Stimulated activated effector memory CD8-positive, alpha-beta T cell treated with anti-CD3 and anti-CD28 coated beads, Interleukin-12 subunit alpha, Interleukin-12 subunit beta, amount 100 ng/mL, for 72 hours (primary cell): ENCODE measurements at regions not wholly inside any gene's neighbourhood (a gene's known extent, or its start where the extent isn't known, plus 50 kb on each side); places are given as distances from the start of the nearest gene placed in this dataset.
"Not testable (repeated sequence)": the region's sequence is repeated elsewhere in the genome, so short reads cannot be mapped to it uniquely, and the experiment has no call there.

Source experiments
- ATAC-seq: fragments of 150-1000 bp; cut with Tn5 transposase; 2 replicates; pipeline ENCODE4 v1.10.0; 2021
- DNase-seq, 2 donors: peaks; one replicate each; pipeline ENCODE4 v3.0.0; 2021 to 2022; ENCODE audit warnings: low spot score in 2 of 2
- H3K27ac Mint-ChIP-seq: one replicate; pipeline ENCODE4 v1.8.0; 2022; ENCODE audit warnings: mild to moderate bottlenecking, mixed read lengths
- H3K36me3 Mint-ChIP-seq: one replicate; pipeline ENCODE4 v1.8.0; 2022; ENCODE audit warnings: mild to moderate bottlenecking, mixed read lengths
- H3K4me1 Mint-ChIP-seq: one replicate; pipeline ENCODE4 v1.8.0; 2022; ENCODE audit warnings: mixed read lengths
- H3K4me3 Mint-ChIP-seq: one replicate; pipeline ENCODE4 v1.8.0; 2022; ENCODE audit warnings: mild to moderate bottlenecking, mixed read lengths
- H3K9me3 Mint-ChIP-seq: one replicate; pipeline ENCODE4 v1.8.0; 2022; ENCODE audit warnings: mixed read lengths

DNA sequence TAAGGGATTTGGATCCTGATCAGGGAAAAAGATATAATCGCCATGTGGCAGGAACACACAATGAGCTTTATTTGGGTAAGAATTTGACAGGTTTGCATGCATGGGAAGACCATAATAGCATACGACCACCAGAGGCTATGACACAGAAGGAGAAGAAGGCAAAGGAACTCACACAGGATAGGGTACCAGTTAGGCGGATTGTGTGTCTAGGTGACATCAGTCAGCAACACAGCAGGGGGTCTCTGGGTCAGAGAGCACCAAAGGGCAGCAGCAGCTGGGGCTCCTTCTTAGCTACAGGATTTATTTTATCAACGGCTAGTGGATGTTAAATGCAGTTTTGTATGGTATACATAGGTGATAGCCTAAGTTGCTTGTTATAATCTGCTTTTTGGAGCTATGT is 551.3 kb downstream of the KCNT2 start:
- Mint-ChIP-seq H3K36me3 (no peaks in the 10 kb centered on the region), H3K4me1 (no peaks in the 10 kb centered on the region), H3K9me3 (peaks cover 4% of the 10 kb centered on the region), H3K4me3 (no peak overlapping the region), H3K27ac (no peak overlapping the region)
- ATAC-seq (no peak), DNase-seq (no peak)

DNA sequence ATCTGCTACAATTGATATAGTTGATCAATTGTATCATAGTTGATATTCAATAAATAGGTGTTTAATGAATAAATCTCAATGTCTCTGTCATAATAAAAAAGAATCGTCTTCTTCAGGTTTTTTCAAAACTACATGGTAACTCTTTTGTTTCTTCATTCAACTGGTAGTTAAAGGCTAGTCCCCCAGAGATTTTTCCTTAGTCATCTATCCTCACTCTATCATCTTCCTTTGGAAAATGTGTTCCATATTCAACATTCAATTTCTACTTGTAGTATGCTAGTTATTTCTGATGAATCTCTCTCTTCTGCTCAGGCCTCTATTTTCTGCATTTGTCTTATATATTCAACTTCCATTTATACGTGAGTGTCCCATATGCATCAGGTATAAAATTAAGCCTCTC is 558.8 kb downstream of the KCNT2 start:
- Mint-ChIP-seq H3K9me3 (peaks cover 10% of the 10 kb centered on the region), H3K4me3 (no peak overlapping the region), H3K4me1 (no peaks in the 10 kb centered on the region), H3K36me3 (no peaks in the 10 kb centered on the region), H3K27ac (no peak overlapping the region)
- ATAC-seq, result no peak
- DNase-seq, result no peak

DNA sequence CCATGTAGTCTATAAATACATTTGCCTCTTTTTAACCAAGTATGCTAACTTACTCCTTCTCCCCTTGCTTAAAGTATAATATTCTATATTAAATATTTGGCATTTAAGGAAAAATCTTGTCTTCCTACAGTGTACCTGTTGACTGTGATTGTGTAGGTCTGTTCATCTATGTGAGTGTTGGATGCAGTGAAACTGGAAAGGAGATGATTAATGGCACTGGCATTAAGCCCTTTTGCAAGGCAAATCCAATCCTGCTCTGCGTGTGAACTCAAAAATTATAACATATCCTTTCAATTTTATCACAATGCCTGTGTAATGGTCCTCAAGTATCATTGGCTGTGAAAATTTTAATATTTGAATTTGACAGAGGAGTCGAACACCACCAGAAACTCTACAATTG is 565.0 kb downstream of the KCNT2 start:
- ATAC-seq, result no peak
- Mint-ChIP-seq H3K4me3 (no peak overlapping the region), H3K4me1 (no peaks in the 10 kb centered on the region), H3K27ac (no peak overlapping the region), H3K36me3 (no peaks in the 10 kb centered on the region), H3K9me3 (peaks cover 16% of the 10 kb centered on the region)
- no peak for DNase-seq

DNA sequence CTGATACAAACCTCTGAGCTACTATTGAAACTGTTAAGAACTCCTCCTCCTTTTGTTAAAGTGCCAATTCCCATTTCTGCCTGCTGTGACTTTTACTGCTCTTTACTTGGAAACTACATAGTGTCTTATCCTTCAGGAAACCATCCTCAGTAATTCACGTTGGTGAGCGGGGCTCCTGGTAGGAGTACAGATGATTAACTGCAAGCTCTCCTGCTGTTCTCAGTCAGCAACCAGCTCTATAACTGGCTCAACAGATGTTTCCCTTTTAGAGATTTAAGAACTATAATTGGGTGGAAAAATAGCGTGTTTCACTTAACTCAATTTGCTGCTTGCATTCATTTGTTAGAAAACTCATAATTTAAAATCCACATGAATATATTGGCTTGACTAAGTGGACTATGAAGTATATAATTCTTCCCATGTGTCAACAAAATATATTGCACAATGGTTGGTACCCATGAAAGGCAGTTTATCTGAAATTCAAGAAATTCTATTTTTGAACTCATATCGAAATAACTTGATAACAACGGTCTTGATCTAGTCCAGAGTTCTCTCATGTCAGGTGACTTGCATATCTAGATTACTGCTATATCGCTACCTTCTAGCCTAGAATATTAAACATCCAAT is 574.0 kb downstream of the KCNT2 start:
- ATAC-seq (no peak), DNase-seq (no peak)
- Mint-ChIP-seq H3K27ac (no peak overlapping the region), H3K9me3 (peaks cover 5% of the 10 kb centered on the region), H3K4me3 (no peak overlapping the region), H3K4me1 (no peaks in the 10 kb centered on the region), H3K36me3 (no peaks in the 10 kb centered on the region)

DNA sequence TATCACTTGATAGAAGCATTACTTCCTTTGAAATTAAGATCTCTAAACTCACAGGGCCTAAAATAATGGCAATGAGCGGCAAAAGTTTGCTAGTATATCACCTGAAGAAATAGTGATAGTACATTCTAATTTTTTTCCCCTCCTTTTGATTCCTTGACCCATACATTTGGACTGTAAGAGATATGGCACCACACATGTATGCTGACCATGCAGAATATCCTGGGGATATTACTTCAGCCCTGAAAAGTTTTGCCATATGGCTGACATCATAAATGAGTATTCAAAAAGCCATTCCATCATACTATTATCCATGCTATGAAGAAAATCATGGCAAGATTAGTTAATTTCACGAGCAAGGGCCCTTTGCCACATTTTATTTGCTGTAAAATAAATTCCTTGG is 576.9 kb downstream of the KCNT2 start:
- H3K36me3 Mint-ChIP-seq, DNase-seq, H3K4me3 Mint-ChIP-seq, ATAC-seq, H3K27ac Mint-ChIP-seq, H3K9me3 Mint-ChIP-seq, H3K4me1 Mint-ChIP-seq: not testable (repeated sequence)

DNA sequence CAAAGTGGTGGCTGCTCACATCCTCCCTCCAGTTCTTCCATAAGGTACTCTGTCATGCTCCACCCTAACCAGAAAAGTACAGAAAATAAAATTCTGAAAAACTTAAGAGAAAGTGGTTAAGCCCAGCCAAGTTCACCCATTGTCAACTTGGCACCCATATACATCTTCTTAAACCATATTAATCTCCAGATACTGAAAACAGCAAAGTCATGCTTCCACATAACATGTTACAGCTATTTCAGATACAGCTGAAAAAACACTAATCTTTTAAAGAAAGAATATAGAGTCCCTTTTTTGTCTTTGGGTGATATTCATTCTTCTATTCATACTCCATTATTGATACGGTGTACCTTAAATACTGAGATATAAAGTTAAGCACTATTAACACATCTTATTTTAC is 577.8 kb downstream of the KCNT2 start:
- DNase-seq (no peak), ATAC-seq (no peak)
- no peaks in the 10 kb centered on the region for H3K9me3 Mint-ChIP-seq
- no peaks in the 10 kb centered on the region for H3K4me1 Mint-ChIP-seq
- H3K27ac Mint-ChIP-seq, result no peak overlapping the region
- no peaks in the 10 kb centered on the region for H3K36me3 Mint-ChIP-seq
- no peak overlapping the region for H3K4me3 Mint-ChIP-seq

DNA sequence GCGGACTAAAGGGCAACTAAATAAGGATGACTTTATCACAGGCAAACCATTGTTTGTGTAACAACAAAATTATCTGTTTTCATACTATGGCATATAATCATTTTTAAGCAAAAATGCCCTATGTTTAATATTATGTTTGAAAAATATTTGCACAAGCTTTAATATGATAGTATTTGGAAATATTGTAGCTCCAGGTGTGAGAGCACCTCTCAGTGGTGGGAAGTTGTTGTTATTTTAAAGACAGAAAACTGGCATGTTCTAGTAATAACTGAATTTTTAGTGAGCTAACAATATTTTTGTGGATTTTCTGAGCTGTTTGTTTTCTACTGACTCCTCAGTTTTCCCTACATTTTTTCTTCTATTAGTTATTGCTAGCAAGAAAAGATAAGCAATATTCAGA is 578.8 kb downstream of the KCNT2 start:
- Mint-ChIP-seq H3K4me3 (no peak overlapping the region), H3K9me3 (no peaks in the 10 kb centered on the region), H3K36me3 (no peaks in the 10 kb centered on the region), H3K27ac (no peak overlapping the region), H3K4me1 (no peaks in the 10 kb centered on the region)
- DNase-seq, result no peak
- no peak for ATAC-seq

DNA sequence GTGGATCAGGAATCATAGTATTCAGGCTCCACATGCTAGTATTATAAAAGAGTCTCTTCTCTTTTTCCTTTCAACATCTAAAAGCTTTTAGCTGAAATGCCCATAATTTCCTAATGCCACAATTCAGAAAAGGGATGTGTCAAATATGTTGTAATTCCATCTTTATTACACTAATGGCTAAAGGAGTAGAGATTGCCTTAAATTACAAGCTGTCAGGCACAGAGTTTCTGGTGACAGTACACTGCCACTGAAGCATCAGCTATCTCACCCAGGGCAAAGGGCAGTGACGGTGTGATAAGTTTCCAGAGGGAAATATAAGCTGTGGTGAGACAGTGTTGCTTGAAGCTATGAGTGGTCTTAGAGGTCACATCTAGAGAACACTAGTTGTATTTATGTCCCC is 581.1 kb downstream of the KCNT2 start:
- ATAC-seq (no peak), DNase-seq (no peak)
- Mint-ChIP-seq H3K27ac (no peak overlapping the region), H3K4me3 (no peak overlapping the region), H3K36me3 (no peaks in the 10 kb centered on the region), H3K9me3 (peaks cover 2% of the 10 kb centered on the region), H3K4me1 (no peaks in the 10 kb centered on the region)

DNA sequence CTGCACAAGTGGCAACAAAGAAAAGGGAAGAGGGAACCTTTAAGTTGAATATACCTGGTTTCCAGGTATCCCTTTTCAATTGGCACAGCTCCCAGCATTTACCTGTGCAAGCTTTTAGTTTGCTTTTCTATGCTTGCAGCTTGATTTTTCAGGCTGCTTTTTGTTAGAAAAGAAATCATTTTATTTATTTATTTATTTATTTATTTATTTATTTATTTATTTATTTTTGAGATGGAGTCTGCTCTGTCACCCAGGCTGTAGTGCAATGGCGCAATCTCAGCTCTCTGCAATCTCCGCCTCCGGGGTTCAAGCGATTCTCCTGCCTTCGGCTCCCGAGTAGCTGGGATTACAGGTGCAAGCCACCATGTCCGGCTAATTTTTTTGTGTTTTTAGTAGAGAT is 587.1 kb downstream of the KCNT2 start:
- H3K4me1 Mint-ChIP-seq, H3K27ac Mint-ChIP-seq, H3K9me3 Mint-ChIP-seq, ATAC-seq, H3K4me3 Mint-ChIP-seq, H3K36me3 Mint-ChIP-seq, DNase-seq: not testable (repeated sequence)

DNA sequence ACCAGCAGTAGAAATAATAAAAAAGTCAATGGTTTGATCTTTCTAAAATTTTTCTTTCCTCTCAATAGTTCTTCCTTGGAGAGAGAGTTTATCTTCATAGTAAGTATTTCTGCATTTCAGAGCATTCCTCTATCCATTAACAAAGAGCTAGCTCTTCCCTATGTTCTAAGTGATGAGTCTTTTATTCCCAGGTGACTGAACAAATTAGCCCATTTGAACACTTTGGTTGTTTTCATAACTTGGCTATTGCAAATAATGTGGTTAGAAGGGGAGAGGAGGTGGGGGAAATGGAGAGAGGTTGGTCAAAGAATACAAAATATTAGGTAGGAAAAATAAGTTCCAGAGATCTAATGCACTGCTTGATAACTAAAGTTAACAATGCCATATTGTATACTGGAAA is 598.9 kb downstream of the KCNT2 start:
- Mint-ChIP-seq H3K36me3 (no peaks in the 10 kb centered on the region), H3K4me1 (no peaks in the 10 kb centered on the region), H3K27ac (no peak overlapping the region), H3K9me3 (no peaks in the 10 kb centered on the region), H3K4me3 (no peak overlapping the region)
- DNase-seq (no peak), ATAC-seq (no peak)

DNA sequence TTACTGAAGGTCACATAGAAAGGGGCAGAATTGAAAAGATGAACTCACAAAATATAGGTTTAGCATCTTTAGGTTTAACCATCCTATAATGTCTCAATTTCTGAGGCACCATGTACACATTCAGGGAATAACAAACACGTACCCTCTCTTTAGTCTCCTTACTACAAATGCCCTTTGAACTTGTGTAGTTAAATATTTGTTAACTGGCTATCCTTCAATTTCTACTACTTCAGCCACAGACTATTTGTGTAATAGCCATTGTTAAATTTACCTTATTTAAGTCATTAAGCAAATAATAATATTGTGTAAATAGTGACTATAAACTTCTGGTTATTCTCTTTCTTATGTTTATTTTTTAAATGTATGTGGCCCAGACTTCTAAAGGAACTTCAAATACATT is 600.5 kb downstream of the KCNT2 start:
- ATAC-seq, result no peak
- H3K27ac Mint-ChIP-seq, result no peak overlapping the region

DNA sequence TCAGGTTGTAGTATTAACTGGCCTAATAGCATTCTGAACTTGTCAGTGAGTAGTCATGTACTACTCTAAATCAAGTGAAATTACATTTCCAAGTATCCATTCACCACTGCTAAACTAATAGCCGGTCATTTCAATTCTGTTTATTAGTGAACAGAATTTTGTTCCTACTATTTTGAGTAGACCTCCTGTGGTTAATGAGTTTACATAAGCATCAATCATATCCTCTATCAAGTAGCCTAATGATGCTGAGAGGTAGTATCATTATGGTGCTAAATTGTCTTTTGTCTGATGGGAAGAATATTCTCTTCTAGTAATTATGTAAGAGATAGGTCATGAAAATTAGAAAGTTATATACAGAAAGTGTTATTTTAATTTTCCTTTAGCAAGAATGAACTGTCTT is 602.8 kb downstream of the KCNT2 start:
- DNase-seq (no peak), ATAC-seq (no peak)
- no peaks in the 10 kb centered on the region for H3K4me1 Mint-ChIP-seq
- no peaks in the 10 kb centered on the region for H3K36me3 Mint-ChIP-seq
- H3K27ac Mint-ChIP-seq, result no peak overlapping the region
- no peak overlapping the region for H3K4me3 Mint-ChIP-seq
- peaks cover 3% of the 10 kb centered on the region for H3K9me3 Mint-ChIP-seq

More for the DNA sequence above, 600.5 kb downstream of the KCNT2 start:
- H3K36me3 Mint-ChIP-seq, result no peaks in the 10 kb centered on the region
- no peaks in the 10 kb centered on the region for H3K4me1 Mint-ChIP-seq
- no peak overlapping the region for H3K4me3 Mint-ChIP-seq
- DNase-seq, result no peak
- no peaks in the 10 kb centered on the region for H3K9me3 Mint-ChIP-seq

DNA sequence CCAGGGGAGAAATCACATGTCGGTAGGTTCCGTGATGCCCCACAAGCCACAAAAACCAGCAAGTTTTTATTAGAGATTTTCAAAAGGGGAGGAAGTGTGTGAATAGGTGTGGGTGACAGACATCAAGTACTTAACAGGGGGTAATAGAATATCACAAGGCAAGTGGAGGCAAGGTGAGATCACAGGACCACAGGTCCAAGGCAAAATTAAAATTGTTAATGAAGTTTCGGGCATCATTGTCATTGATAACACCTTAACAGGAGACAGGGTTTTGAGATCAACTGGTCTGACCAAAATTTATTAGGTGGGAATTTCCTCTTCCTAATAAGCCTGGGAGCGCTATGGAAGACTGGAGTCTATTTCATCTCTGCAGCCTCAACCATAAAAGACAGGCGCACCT is 603.9 kb downstream of the KCNT2 start:
- H3K4me1 Mint-ChIP-seq, H3K27ac Mint-ChIP-seq: not testable (repeated sequence)

DNA sequence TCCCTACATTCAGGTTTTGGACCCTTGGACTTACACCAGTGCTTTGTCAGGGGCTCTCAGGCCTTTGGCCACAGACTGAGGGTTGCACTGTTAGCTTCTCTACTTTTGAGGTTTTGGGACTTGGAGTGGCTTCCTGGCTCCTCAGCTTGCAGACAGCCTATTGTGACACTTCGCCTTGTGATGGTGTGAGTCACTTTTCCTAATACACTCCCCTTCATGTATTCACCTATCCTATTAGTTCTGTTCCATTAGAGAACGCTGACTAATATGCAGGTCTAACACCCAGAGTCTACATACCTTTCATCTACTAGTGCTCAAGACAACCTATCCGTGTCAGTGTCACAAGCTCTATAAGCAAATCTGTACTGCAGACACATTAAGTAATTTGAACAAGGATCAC is 605.3 kb downstream of the KCNT2 start:
- Mint-ChIP-seq H3K4me3 (no peak overlapping the region), H3K4me1 (no peaks in the 10 kb centered on the region), H3K27ac (no peak overlapping the region), H3K9me3 (peaks cover 3% of the 10 kb centered on the region), H3K36me3 (no peaks in the 10 kb centered on the region)
- DNase-seq (no peak), ATAC-seq (no peak)

More for the DNA sequence above, 603.9 kb downstream of the KCNT2 start:
- not testable (repeated sequence) for H3K4me3 Mint-ChIP-seq, H3K9me3 Mint-ChIP-seq, DNase-seq, H3K36me3 Mint-ChIP-seq, ATAC-seq

DNA sequence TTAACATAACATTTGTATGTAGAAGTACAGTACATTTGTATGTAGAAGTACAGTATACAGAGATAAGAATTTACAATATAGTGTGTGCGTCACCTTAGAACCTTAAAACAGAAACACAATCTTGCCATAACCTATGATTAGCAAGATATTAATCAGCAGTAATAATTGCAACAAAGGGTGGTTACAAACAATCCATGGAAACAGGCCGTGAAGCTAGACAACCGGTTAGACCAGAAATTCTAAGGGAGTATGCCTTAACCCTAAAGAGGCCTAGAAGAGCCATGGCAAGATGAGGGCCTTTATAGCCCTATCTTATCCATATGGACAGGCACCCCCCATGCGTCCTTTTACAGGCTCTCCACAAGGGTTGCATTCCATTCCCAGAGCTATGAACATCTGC is 605.9 kb downstream of the KCNT2 start:
- H3K9me3 Mint-ChIP-seq, H3K36me3 Mint-ChIP-seq, ATAC-seq, H3K27ac Mint-ChIP-seq, H3K4me3 Mint-ChIP-seq, H3K4me1 Mint-ChIP-seq, DNase-seq: not testable (repeated sequence)

DNA sequence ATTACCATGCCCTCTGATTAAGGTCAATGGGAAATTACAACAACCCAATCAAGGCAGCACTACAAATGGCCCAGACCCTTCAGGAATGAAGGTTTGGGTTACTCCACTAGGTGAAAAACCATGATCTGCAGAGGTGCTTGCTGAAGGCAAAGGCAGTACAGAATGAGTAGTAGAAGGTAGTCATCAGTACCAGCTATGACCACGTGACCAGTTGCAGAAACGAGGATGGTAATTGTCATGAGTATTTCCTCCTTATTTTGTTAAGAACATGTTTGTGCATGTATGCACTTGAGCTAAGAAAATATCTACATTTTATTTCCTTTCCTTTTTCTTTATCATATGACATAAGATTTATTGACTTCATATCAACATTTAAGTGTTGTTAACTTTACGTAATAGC is 607.1 kb downstream of the KCNT2 start:
- DNase-seq (no peak), ATAC-seq (no peak)
- H3K36me3 Mint-ChIP-seq, result no peaks in the 10 kb centered on the region
- H3K4me1 Mint-ChIP-seq, result no peaks in the 10 kb centered on the region
- H3K9me3 Mint-ChIP-seq, result peaks cover 3% of the 10 kb centered on the region
- H3K27ac Mint-ChIP-seq, result no peak overlapping the region
- H3K4me3 Mint-ChIP-seq, result no peak overlapping the region

DNA sequence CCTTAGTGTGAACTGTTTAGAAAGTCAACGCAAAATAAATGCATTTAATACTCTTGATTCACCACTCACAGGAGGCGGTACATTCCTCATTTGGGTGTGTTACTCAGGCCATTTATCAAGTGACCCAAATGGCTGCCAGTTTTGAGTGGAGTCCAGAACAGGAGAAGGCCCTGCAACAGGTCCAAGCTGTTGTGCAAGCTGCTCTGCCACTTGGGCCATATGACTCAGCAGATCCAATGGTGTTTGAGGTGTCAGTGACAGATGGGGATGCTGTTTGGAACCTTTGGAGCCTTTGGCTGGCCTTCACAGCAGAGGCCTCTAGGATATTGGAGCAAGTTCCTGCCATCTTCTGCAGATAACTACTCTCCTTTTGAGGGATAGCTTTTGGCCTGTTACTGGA is 609.2 kb downstream of the KCNT2 start:
- no peaks in the 10 kb centered on the region for H3K4me1 Mint-ChIP-seq
- H3K4me3 Mint-ChIP-seq, result no peak overlapping the region
- H3K9me3 Mint-ChIP-seq, result peaks cover 3% of the 10 kb centered on the region
- H3K36me3 Mint-ChIP-seq, result no peaks in the 10 kb centered on the region
- no peak for DNase-seq
- no peak for ATAC-seq
- no peak overlapping the region for H3K27ac Mint-ChIP-seq
